Neural cell (in vitro differentiated cells): ENCODE measurements at regions not wholly inside any gene's neighbourhood (a gene's known extent, or its start where the extent isn't known, plus 50 kb on each side); places are given as distances from the start of the nearest gene placed in this dataset.

ENCODE experiments used
- CTCF ChIP-seq: fragments of 450-650 bp; IDR thresholded peaks from 2 replicates; pipeline ENCODE4 v1.5.1; 2014; ENCODE audit warnings: antibody characterized with exemption, mild to moderate bottlenecking, moderate library complexity; ENCODE audit not compliant: poor library complexity, severe bottlenecking
- EZH2 ChIP-seq: fragments of 200-600, 300-800 bp; shearing (Covaris generic), sonication (generic); IDR thresholded peaks from 2 replicates; pipeline ENCODE4 v1.6.1; 2014; ENCODE audit warnings: antibody characterized with exemption, low read length, borderline replicate concordance, mild to moderate bottlenecking; ENCODE audit not compliant: insufficient read depth, poor library complexity, severe bottlenecking
- MXI1 ChIP-seq: fragments of 450-650 bp; conservative IDR thresholded peaks from 2 replicates; pipeline ENCODE4 v1.6.1; 2014; ENCODE audit warnings: antibody characterized with exemption, mild to moderate bottlenecking; ENCODE audit not compliant: poor library complexity, severe bottlenecking
- POLR2AphosphoS5 ChIP-seq: IDR thresholded peaks from 2 replicates; pipeline ENCODE4 v1.6.1; 2012
- RAD21 ChIP-seq: fragments of 450-650 bp; conservative IDR thresholded peaks from 2 replicates; pipeline ENCODE4 v1.6.1; 2014; ENCODE audit warnings: antibody characterized with exemption, mild to moderate bottlenecking, moderate library complexity
- SMC3 ChIP-seq: fragments of 450-650 bp; conservative IDR thresholded peaks from 2 replicates; pipeline ENCODE4 v1.6.1; 2014; ENCODE audit warnings: antibody characterized with exemption, mild to moderate bottlenecking, moderate library complexity; ENCODE audit not compliant: poor library complexity
- TAF1 ChIP-seq: IDR thresholded peaks from 2 replicates; pipeline ENCODE4 v1.6.1; 2012; ENCODE audit warnings: low read depth

- TF ChIP-seq CTCF (no peak), POLR2AphosphoS5 (no peak), MXI1 (no peak), RAD21 (no peak), TAF1 (no peak), EZH2 (no peak), SMC3 (no peak)
Observed at GRCh38 chr11:104343578-104343977, 179.6 kb upstream of the PDGFD start.
